Prostate gland (tissue), 2 donors: ENCODE measurements at regions not wholly inside any gene's neighbourhood (a gene's known extent, or its start where the extent isn't known, plus 50 kb on each side); places are given as distances from the start of the nearest gene placed in this dataset.

Experiments used
- DNase-seq: peaks from one replicate; pipeline ENCODE4 v3.0.0-alpha.2; 2019; ENCODE audit warnings: low spot score
- H3K27ac ChIP-seq, 2 donors: fragments of 200-600 bp; sonication (generic); 2 replicates each; pipeline ENCODE4 v1.5.1; 2017 to 2019
- H3K27me3 ChIP-seq: fragments of 200-600 bp; sonication (generic); replicated peaks from 2 replicates; pipeline ENCODE4 v1.5.1; 2019; ENCODE audit not compliant: insufficient read depth
- H3K36me3 ChIP-seq, 2 donors: fragments of 200-600 bp; sonication (generic); 1 replicate in 1 of 2; 2 replicates in 1 of 2; pipeline versions ENCODE4 v1.5.1 to v1.8.1; 2017 to 2019
- H3K4me1 ChIP-seq: fragments of 200-600 bp; sonication (generic); replicated peaks from 2 replicates; pipeline ENCODE4 v1.5.1; 2019
- H3K4me3 ChIP-seq, 2 donors: fragments of 200-600 bp; sonication (generic); 2 replicates each; pipeline ENCODE4 v1.5.1; 2017 to 2019
- H3K9me3 ChIP-seq: fragments of 200-600 bp; sonication (generic); 2 replicates; pipeline ENCODE4 v1.5.1; 2017
- POLR2A ChIP-seq: fragments of 450-650 bp; IDR thresholded peaks from one replicate; pipeline ENCODE4 v1.6.1; 2016; ENCODE audit warnings: antibody characterized with exemption, mild to moderate bottlenecking
- POLR2AphosphoS5 ChIP-seq: sonication (generic); formaldehyde crosslinking; IDR thresholded peaks from one replicate; pipeline ENCODE4 v1.6.1; 2017; ENCODE audit warnings: antibody characterized with exemption
- WGBS: methylation state at CpG from one replicate; pipeline ENCODE4 v1.1.5; 2018; 5-methylcytosine and 5-hydroxymethylcytosine counted together
- intact Hi-C: fragments of 100-400 bp; cut with DNase I; formaldehyde crosslinking; loops from one replicate; pipeline ENCODE4 v1.14.2; 2022
- TF ChIP-seq, protein P1 (sequence below), 4 experiments: fragments of 200-600 bp in 2 of 4; fragments of 450-650 bp in 2 of 4; sonication (generic) in 2 of 4; IDR thresholded peaks; 1 replicate in 3 of 4; 2 replicates in 1 of 4; pipeline ENCODE4 v1.5.1; 2016 to 2019; ENCODE audit warnings: antibody characterized with exemption in 4 of 4, mild to moderate bottlenecking in 2 of 4, moderate library complexity in 2 of 4

DNA sequence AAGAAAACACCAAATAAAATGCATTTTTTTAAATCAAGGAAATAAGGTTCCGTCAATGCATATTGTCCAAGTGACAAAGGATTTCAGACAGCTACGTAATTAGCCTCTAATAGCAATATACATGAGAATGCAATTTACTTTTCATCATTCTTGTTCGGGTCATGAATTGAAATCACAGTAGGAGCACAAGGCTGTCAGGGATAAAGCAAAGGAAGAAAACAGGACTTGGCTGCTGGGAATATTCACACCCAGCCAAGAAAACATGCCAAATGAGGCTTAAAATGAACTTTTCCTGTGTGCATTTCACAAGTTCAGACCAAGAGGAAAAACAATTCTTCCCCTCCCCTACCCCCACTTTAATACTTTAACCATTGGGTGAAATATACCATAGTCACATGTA is 188.6 kb downstream of the CWF19L2 start:
- TF ChIP-seq POLR2A (no peak), POLR2AphosphoS5 (no peak)
- TF ChIP-seq, protein P1, sequence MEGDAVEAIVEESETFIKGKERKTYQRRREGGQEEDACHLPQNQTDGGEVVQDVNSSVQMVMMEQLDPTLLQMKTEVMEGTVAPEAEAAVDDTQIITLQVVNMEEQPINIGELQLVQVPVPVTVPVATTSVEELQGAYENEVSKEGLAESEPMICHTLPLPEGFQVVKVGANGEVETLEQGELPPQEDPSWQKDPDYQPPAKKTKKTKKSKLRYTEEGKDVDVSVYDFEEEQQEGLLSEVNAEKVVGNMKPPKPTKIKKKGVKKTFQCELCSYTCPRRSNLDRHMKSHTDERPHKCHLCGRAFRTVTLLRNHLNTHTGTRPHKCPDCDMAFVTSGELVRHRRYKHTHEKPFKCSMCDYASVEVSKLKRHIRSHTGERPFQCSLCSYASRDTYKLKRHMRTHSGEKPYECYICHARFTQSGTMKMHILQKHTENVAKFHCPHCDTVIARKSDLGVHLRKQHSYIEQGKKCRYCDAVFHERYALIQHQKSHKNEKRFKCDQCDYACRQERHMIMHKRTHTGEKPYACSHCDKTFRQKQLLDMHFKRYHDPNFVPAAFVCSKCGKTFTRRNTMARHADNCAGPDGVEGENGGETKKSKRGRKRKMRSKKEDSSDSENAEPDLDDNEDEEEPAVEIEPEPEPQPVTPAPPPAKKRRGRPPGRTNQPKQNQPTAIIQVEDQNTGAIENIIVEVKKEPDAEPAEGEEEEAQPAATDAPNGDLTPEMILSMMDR (IDR thresholded peaks at IDR 0.05): no peak
- no peaks in the 10 kb centered on the region for H3K9me3 ChIP-seq

DNA sequence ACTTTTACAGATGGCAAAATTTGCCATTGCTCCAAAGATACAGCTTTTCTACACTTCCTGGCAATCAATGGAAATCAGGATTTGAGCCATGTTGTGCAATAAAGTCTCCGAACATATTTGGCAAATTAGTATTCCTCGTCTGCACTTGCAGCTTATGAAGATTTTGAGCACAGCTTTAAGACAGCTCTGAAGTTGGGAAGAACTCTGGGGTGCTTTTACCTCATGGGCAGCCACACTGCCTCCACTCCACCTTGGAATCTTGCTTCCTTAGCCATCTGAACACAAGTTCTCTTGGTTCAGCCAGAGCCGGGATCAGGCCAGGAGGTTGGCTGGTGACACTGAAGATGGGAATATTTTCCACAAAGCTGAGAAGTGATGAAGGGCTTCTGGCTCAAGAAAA is 191.2 kb downstream of the CWF19L2 start:
- H3K36me3 ChIP-seq: no peaks in the 10 kb centered on the region
- WGBS: 79% methylated on average over 3 of the region's 3 CpGs
- no peaks in the 10 kb centered on the region for H3K9me3 ChIP-seq
- DNase-seq: no peak
- TF ChIP-seq, protein P1 (IDR thresholded peaks at IDR 0.05): no peak
- TF ChIP-seq POLR2AphosphoS5 (no peak), POLR2A (no peak)
- intact Hi-C loops: no loop called here
- H3K4me1 ChIP-seq: no peaks in the 10 kb centered on the region
- H3K4me3 ChIP-seq: no peak overlapping the region
- H3K27ac ChIP-seq: no peak overlapping the region
- no peaks in the 10 kb centered on the region for H3K27me3 ChIP-seq

More for the DNA sequence above, 188.6 kb downstream of the CWF19L2 start:
- 83% methylated on average over 3 of the region's 3 CpGs for WGBS
- H3K36me3 ChIP-seq: no peaks in the 10 kb centered on the region
- no peak overlapping the region for H3K4me3 ChIP-seq
- DNase-seq: no peak
- no peaks in the 10 kb centered on the region for H3K4me1 ChIP-seq
- intact Hi-C loops: no loop called here
- no peak overlapping the region for H3K27ac ChIP-seq
- no peaks in the 10 kb centered on the region for H3K27me3 ChIP-seq

DNA sequence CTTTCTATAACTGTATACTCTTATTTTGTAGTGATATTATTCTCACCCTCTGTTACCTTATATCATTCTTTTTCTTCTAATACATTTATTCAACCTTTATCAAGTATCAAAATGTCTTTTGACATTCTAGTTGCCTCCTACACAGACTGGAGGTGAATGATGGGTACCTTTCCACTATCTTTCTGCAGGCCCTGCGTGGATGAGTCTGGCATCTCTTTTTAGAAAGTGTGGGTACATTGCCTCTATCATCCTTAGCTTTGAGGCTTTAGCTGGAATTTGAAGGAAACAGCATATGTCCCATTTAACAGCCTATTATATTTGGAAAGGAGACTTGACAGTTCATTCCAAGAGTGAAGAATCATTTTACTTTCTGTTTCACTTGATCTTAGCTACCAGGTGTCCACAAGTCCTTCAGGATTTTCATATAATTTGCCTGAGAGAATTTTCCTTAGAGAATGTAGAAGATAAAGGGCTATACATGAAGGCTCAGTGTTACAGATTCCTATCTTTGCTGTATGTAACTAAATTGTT is 192.0 kb downstream of the CWF19L2 start:
- 93% methylated on average over 1 of the region's 1 CpG for WGBS

DNA sequence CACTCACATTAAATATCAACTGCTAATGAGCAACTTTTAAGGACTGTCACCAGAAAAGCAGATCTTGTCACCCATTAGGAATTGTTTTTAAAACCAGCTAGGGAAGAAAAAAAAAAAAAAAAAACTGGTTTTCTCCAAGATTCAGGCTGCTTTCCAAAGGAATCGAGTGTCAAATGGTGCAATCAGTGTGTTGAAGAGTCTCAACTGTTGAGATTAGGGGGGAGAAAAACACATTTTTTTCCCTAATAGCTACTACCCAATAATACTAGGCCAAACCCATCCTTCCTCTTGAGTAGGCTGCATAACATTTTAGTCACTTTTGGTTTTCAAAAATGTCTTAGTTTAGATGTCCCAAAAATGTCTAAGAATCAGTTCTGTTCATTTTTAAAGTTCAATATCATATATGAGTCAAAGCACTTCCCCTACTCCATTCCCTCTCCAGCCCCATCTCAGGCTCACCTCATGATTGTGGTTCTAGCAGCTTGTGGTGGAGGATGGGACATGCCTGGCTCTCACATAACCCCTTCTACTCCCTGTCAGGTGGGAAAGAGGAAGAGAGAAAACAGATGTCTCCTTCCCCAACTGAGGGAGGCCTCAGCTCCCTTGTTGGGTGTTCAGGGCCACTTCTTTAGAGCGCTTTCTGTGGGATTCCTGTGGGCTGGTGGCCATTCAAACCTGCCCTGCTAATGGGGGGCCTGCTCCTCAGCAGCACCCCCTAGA is 193.6 kb downstream of the CWF19L2 start:
- Histone ChIP-seq H3K4me3 (no peak overlapping the region), H3K36me3 (no peaks in the 10 kb centered on the region), H3K27me3 (no peaks in the 10 kb centered on the region), H3K27ac (no peak overlapping the region), H3K9me3 (no peaks in the 10 kb centered on the region), H3K4me1 (no peaks in the 10 kb centered on the region)
- TF ChIP-seq POLR2A (no peak), POLR2AphosphoS5 (no peak)
- TF ChIP-seq, protein P1 (IDR thresholded peaks at IDR 0.05): no peak
- intact Hi-C loops: no loop called here
- WGBS: 66% methylated on average over 2 of the region's 2 CpGs
- DNase-seq: no peak

More for the DNA sequence above, 192.0 kb downstream of the CWF19L2 start:
- no peak overlapping the region for H3K4me3 ChIP-seq
- H3K27ac ChIP-seq: no peak overlapping the region
- no peaks in the 10 kb centered on the region for H3K27me3 ChIP-seq
- TF ChIP-seq POLR2AphosphoS5: no peak
- TF ChIP-seq, protein P1 (IDR thresholded peaks at IDR 0.05): no peak
- TF ChIP-seq POLR2A: no peak
- no peak for DNase-seq
- intact Hi-C loops: no loop called here
- H3K9me3 ChIP-seq: no peaks in the 10 kb centered on the region
- no peaks in the 10 kb centered on the region for H3K4me1 ChIP-seq
- no peaks in the 10 kb centered on the region for H3K36me3 ChIP-seq

DNA sequence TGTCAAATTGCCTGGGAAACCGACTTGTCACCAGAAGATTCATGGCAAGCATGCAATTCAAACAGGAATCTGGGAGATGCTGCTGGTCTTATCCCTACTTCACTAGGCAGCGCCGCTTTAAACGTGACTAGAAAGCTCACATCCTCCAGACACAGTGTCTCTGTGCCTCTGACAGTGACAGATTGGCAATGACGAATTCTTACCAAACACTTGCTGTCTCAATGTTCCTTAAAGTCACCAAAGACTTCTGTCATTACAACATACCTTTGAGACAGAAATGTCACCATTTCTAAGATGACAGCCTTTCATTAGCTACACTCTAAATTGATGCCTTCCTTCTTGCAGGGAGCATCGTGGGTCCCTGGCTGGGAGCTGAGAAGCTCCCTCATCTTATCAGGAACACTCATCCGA is 197.8 kb downstream of the CWF19L2 start:
- no peaks in the 10 kb centered on the region for H3K9me3 ChIP-seq
- intact Hi-C loops: no loop called here
- no peak overlapping the region for H3K4me3 ChIP-seq
- WGBS: 40% methylated on average over 7 of the region's 7 CpGs
- no peak overlapping the region for H3K27ac ChIP-seq
- H3K27me3 ChIP-seq: no peaks in the 10 kb centered on the region
- H3K36me3 ChIP-seq: no peaks in the 10 kb centered on the region
- no peak for DNase-seq
- H3K4me1 ChIP-seq: no peaks in the 10 kb centered on the region
- TF ChIP-seq POLR2AphosphoS5: no peak
- TF ChIP-seq, protein P1 (IDR thresholded peaks at IDR 0.05): no peak
- no peak for TF ChIP-seq POLR2A
